ENCODE measurements at regions not wholly inside any gene's neighbourhood (a gene's known extent, or its start where the extent isn't known, plus 50 kb on each side); places are given as distances from the start of the nearest gene placed in this dataset.
"Not testable (repeated sequence)": the region's sequence is repeated elsewhere in the genome, so short reads cannot be mapped to it uniquely, and the experiment has no call there.

GRCh38 chr2:31813016-31813415 is 197.8 kb downstream of the MEMO1 start:
- DNase-seq, result no peak

- DNase-seq, result peak in 2 of 5 donors; percentile 0 to 73
Measured at GRCh38 chr2:31812051-31812798, 198.6 kb downstream of the MEMO1 start.

DNA sequence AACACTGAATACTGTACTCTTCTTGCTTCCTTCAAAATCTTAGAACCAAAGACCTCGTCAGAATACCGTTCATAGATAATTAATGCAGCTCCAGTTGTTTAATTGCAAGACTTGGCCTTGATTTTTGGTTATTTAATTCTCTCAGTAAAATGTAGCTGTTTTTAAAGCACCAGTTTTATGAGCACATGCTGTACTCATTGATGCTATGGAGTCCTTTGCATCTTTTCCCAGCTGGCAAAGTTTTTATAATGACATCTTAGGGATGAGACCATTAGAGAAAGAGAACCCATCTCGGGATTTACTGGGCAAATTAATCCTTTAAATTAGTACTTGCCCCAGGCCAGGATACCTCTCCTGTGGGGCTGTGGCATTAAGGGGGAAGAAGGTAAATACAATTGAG is 199.3 kb downstream of the MEMO1 start:
- DNase-seq, result no peak

GRCh38 chr2:31810200-31810917 is 200.4 kb downstream of the MEMO1 start:
- no peak for DNase-seq

DNA sequence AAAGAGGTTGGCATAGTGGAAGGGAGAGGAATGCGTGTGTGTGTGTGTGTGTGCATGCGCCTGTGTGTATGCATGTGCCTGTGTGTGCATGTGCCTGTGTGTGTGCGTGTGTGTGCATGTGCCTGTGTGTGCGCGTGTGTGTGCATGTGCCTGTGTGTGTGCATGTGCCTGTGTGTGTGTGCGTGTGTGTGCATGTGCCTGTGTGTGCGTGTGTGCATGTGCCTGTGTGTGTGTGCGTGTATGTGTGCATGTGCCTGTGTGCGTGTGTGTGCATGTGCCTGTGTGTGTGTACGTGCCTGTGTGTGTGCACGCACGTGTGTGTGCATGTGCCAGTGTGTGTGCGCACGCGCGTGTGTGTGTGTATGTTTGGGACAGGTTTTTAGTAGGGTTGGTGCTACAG is 205.1 kb downstream of the MEMO1 start:
- DNase-seq, result no peak

GRCh38 chr2:31803481-31804153 is 207.2 kb downstream of the MEMO1 start:
- DNase-seq, result not testable (repeated sequence)

DNA sequence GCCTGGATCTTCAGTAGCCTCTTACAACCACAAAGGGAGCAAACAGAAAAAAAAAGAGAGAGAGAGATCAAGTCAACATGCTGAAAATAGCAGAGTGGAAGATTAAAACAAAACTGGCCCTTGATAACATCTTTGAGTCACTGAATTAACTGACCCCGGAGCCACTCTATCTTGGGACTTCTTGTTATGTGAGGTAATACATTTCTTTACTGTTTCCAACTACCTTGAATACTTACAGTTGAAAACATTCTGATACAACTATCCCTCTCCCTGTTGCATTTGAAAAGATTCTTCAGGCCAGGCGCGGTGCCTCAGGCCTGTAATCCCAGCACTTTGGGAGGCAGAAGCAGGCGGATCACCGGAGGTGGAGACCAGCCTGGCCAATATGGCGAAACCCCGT is 208.1 kb downstream of the MEMO1 start:
- DNase-seq, result no peak

DNA sequence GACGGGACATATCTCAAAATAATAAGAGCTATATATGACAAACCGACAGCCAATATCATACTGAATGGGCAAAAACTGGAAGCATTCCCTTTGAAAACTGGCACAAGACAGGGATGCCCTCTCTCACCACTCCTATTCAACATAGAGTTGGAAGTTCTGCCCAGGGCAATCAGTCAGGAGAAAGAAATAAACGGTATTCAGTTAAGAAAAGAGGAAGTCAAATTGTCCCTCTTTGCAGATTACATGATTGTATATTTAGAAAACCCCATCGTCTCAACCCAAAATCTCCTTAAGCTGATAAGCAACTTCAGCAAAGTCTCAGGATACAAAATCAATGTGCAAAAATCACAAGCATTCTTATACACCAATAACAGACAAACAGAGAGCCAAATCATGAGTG is 211.5 kb downstream of the MEMO1 start:
- DNase-seq, result not testable (repeated sequence)

DNA sequence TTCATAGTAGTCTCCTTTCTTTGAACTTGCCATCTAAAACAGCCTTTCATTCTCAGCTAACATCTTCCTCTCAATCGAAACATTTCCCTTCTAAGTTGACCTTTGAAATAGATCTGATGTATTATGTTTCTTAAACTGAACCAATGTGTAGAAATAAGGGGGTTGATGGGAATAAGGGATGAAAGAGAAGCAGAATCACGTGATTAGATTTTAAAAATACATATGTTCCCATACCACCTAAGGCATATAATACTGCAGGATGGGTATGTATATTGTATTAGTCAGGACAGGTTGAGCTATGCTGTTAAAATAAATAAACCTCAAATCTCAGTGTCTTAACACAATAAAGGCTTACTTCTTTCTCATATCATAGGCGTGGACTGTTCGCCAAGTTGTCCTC is 207.5 kb upstream of the SRD5A2 start:
- no peak for DNase-seq

DNA sequence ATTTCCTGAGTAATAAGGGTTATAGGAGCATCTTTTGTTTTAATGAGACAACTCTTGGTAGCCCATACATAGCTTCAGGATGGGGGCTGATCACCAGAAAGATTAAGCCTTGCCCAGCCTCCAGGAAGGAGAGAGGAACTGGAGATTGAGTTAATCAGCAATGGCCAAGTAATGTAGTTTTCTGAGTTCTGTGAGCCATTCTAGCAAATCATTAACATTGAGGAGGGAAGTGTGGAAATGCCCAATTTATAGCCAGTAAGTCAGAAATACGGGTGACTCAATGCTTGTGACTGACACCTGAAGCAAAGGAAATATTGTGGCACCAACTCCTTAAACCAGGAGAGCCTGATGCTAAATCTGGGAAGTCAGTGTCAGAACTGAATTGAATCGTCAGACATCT is 205.1 kb upstream of the SRD5A2 start:
- DNase-seq, result no peak

- no peak for DNase-seq
Measured at GRCh38 chr2:31784868-31785267, 204.1 kb upstream of the SRD5A2 start.

- not testable (repeated sequence) for DNase-seq
Measured at GRCh38 chr2:31783446-31784091, 202.8 kb upstream of the SRD5A2 start.

DNA sequence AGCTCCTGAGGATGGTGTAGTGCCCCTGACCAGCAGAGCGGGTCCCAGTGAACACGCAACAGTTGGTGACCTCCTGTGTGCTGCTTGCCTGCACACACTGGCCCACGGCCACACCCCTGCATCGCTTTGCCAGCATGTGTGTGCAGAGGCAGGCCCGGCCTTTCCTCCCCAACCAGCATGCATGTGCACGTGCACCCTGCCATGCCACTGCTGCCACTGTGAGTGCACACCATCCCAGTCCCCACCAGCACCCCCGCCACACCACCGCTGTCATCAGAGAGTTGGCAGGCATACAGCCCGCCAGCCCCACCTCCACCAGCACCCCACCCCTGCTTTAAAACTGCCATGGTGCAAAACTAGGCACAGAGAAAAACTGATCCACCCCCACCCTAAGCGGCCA is 197.4 kb upstream of the SRD5A2 start:
- no peak for DNase-seq

GRCh38 chr2:31770741-31771140 is 190.0 kb upstream of the SRD5A2 start:
- DNase-seq, result no peak

DNA sequence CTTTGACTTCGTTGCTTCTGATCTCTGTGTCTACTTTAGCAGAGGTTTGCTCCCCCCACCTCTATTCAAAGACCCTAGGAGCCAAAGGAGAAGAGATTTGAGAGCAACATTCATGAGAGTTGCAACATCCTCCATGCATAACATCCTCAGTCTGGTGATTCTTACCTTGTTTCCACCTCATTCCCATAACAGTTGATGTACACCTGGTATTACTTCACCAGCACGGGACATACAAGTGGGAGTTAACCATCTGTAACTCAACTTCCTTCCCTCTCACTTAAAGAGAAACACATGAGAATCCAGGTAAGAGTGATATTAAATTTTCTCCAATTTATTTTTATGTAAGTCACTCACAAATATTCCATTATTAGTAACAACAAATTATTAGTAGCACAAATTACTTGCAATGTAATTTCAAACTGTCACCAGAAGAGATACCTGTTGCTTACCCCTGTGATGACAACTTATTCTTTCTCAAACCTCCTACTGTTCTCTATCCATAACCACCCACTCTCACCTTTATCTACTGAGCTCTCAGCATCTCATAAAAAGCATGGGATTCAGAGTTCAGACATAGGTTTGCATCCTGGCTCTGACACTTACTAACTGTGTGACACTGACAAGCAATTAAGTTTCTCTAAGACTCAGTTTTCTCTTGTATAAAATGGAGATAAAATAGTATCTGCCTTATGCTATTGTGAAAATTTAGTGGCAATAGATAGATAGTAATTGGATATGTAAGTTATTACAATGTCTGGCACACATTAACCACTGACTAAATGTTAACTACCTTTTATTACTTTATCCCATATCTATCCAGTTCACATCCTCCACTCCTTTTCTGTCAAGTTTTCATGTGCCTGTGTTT is 184.6 kb upstream of the SRD5A2 start:
- no peak for DNase-seq

DNA sequence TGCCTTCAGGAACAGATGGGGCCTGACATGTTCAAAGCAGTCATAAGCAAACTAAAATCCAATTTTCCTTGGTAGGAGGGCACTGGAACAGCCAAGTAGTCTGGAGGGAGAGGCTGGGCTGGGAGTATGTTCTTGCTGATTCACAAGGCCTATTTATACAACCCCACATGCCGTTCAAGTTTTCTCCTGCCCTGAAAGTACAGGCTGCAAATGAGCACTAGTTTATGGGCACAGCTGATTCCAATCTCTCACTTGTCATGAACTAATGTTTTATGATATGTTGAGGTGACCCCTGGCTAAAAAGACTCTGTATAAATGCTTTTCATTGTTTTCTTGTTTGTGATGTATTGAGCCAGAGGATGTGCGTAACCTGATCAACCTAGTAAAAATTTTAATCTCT is 183.4 kb upstream of the SRD5A2 start:
- no peak for DNase-seq

GRCh38 chr2:31762085-31762484 is 181.3 kb upstream of the SRD5A2 start:
- DNase-seq, result no peak

- DNase-seq, result not testable (repeated sequence)
Measured at GRCh38 chr2:31757351-31757750, 176.6 kb upstream of the SRD5A2 start.

DNA sequence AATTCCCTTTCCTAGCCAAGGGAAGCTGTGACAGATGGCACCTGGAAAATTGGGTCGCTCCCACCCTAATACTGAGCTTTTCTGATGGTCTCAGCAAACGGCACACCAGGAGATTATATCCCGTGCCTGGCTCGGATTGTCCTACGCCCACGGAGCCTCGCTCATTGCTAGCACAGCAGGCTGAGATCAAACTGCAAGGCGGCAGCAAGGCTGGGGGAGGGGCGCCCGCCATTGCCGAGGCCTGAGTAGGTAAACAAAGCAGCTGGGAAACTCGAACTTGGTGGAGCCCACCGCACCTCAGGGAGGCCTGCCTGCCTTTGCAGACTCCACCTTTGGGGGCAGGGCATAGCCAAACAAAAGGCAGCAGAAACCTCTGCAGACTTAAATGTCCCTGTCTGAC is 168.0 kb upstream of the SRD5A2 start:
- not testable (repeated sequence) for DNase-seq

DNA sequence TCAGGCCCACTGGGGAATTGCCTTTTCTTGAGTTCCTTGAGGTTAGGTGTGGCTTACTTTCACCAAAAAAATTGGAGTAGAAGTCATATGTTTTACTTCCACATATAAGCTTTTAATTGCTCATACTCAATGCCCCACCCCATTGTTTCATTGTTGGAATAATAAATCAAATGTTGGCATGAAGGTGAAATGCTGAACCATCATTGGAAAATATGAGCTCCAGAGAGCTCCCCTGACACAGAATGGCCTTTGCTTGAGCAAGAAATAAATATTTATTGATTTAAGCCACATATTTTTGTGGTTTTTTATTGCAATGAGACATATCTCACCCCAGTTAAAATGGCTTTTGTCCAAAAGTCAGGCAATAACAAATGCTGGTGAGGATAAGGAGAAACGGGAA is 167.3 kb upstream of the SRD5A2 start:
- no peak for DNase-seq

GRCh38 chr2:31739161-31739560 is 158.4 kb upstream of the SRD5A2 start:
- DNase-seq, result no peak
